ENCODE measurements at regions not wholly inside any gene's neighbourhood (a gene's known extent, or its start where the extent isn't known, plus 50 kb on each side); places are given as distances from the start of the nearest gene placed in this dataset.

- DNase-seq: no peak
Measured at GRCh38 chr6:17047889-17048288, 54.0 kb upstream of the STMND1 start.

GRCh38 chr6:17045581-17046322 lies 56.1 kb upstream of the STMND1 start:
- no peak for DNase-seq

GRCh38 chr6:17043148-17043522 lies 58.7 kb upstream of the STMND1 start:
- no peak for DNase-seq

GRCh38 chr6:17042422-17043147 lies 59.3 kb upstream of the STMND1 start:
- no peak for DNase-seq

GRCh38 chr6:17039266-17039665 lies 62.6 kb upstream of the STMND1 start:
- no peak for DNase-seq

- no peak for DNase-seq
Measured at GRCh38 chr6:17038316-17038715, 63.5 kb upstream of the STMND1 start.

GRCh38 chr6:17036065-17036393 lies 65.8 kb upstream of the STMND1 start:
- DNase-seq: no peak

- no peak for DNase-seq
Measured at GRCh38 chr6:17035257-17036064, 66.4 kb upstream of the STMND1 start.

- no peak for DNase-seq
Measured at GRCh38 chr6:17033746-17034145, 68.1 kb upstream of the STMND1 start.

- DNase-seq: no peak
Measured at GRCh38 chr6:17032988-17033634, 68.7 kb upstream of the STMND1 start.

GRCh38 chr6:17032590-17032987 lies 69.3 kb upstream of the STMND1 start:
- no peak for DNase-seq

- DNase-seq: no peak
Measured at GRCh38 chr6:17031961-17032360, 69.9 kb upstream of the STMND1 start.

GRCh38 chr6:17027441-17027840 lies 74.4 kb upstream of the STMND1 start:
- no peak for DNase-seq

- DNase-seq: no peak
Measured at GRCh38 chr6:17022604-17023003, 79.2 kb upstream of the STMND1 start.

GRCh38 chr6:17021539-17021889 lies 80.3 kb upstream of the STMND1 start:
- DNase-seq: no peak

GRCh38 chr6:17020889-17021538 lies 80.8 kb upstream of the STMND1 start:
- no peak for DNase-seq

GRCh38 chr6:17018425-17018824 lies 83.4 kb upstream of the STMND1 start:
- DNase-seq: no peak

GRCh38 chr6:17017416-17017815 lies 84.4 kb upstream of the STMND1 start:
- DNase-seq: no peak

GRCh38 chr6:17015551-17016381 lies 86.1 kb upstream of the STMND1 start:
- DNase-seq: peak; percentile 41

- DNase-seq: no peak
Measured at GRCh38 chr6:17015144-17015543, 86.7 kb upstream of the STMND1 start.

- no peak for DNase-seq
Measured at GRCh38 chr6:17013701-17014100, 88.1 kb upstream of the STMND1 start.
